Peyer's patch (tissue), 4 donors: ENCODE measurements at regions not wholly inside any gene's neighbourhood (a gene's known extent, or its start where the extent isn't known, plus 50 kb on each side); places are given as distances from the start of the nearest gene placed in this dataset.

ENCODE experiments used
- CTCF ChIP-seq, 6 experiments: fragments of 450-650 bp in 4 of 6; fragments of 200-600 bp in 2 of 6; sonication (generic) in 1 of 6; IDR thresholded peaks; one replicate each; pipeline ENCODE4 v1.5.1; 2017 to 2019; ENCODE audit warnings: antibody characterized with exemption in 6 of 6, mild to moderate bottlenecking in 3 of 6, moderate library complexity in 1 of 6
- POLR2A ChIP-seq, 2 donors: fragments of 450-650 bp; IDR thresholded peaks; one replicate each; pipeline ENCODE4 v1.5.1; 2017; ENCODE audit warnings: antibody characterized with exemption in 2 of 2, mild to moderate bottlenecking in 2 of 2, moderate library complexity in 2 of 2

GRCh38 chr1:106897976-106898375 is 158.5 kb upstream of the PRMT6 start:
- TF ChIP-seq CTCF (IDR thresholded peaks at IDR 0.05) (no peak), POLR2A (IDR thresholded peaks at IDR 0.05) (no peak)
